ENCODE measurements at regions not wholly inside any gene's neighbourhood (a gene's known extent, or its start where the extent isn't known, plus 50 kb on each side); places are given as distances from the start of the nearest gene placed in this dataset.

DNA sequence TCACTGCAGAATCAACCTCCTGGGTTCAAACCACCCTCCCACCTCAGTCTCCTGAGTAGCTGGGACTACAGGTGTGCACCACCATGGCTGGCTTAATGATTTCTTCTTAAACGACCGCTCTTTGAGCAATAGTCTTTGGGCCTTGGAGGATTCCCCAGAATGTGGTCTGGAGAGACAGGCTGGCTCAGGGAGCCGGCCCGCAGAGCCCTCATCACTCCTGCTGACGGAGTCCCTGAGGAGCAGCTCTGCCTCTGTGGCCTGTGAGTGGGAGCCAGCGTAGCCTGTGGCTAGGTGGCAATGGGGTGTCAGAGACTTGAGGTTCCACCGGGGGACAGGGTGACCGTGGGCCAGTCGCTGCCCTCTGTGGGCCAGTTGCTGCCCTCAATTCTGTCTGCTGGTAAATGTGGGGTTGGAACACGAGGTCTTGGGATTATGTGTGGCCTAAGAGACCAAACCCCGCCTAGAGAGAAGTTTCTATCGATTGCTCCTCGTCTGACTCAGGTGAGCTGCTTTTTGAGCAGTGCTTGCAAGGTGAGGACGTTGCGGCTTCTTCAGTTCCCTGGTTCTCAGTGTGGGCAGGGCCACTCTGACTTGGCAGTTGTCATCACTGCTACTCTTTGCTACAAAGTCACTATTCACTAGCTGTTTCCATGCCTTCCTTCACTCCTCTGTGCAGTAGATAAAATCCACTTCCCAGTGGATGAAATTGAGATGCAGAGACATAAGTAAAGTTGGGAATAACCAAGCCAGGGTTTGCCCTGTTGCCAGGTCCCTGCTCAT, 124.8 kb upstream of the NECTIN1 start:
- Histone ChIP-seq H3K9me3 (ENCODE audit: insufficient read depth, low read depth) (no peaks in the 10 kb centered on the region), H3K4me1 (replicated peaks; ENCODE audit: insufficient read depth) (no peaks in the 10 kb centered on the region), H3K79me2 (ENCODE audit: low read depth) (no peaks in the 10 kb centered on the region), H3K27ac (no peak overlapping the region), H2AFZ (no peak overlapping the region), H3K4me2 (no peak overlapping the region), H3K4me3 (no peak overlapping the region), H3K36me3 (ENCODE audit: low read depth) (no peaks in the 10 kb centered on the region), H3K27me3 (ENCODE audit: insufficient read depth, low read depth) (peaks cover 57% of the 10 kb centered on the region), H4K20me1 (ENCODE audit: insufficient read depth) (no peaks in the 10 kb centered on the region), H3K9me2 (ENCODE audit: insufficient read depth) (no peaks in the 10 kb centered on the region), H3F3A (ENCODE audit: insufficient read depth, low read depth) (no peaks in the 10 kb centered on the region)
- TF ChIP-seq, protein P1, sequence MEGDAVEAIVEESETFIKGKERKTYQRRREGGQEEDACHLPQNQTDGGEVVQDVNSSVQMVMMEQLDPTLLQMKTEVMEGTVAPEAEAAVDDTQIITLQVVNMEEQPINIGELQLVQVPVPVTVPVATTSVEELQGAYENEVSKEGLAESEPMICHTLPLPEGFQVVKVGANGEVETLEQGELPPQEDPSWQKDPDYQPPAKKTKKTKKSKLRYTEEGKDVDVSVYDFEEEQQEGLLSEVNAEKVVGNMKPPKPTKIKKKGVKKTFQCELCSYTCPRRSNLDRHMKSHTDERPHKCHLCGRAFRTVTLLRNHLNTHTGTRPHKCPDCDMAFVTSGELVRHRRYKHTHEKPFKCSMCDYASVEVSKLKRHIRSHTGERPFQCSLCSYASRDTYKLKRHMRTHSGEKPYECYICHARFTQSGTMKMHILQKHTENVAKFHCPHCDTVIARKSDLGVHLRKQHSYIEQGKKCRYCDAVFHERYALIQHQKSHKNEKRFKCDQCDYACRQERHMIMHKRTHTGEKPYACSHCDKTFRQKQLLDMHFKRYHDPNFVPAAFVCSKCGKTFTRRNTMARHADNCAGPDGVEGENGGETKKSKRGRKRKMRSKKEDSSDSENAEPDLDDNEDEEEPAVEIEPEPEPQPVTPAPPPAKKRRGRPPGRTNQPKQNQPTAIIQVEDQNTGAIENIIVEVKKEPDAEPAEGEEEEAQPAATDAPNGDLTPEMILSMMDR (conservative IDR thresholded peaks at IDR 0.05) = no peak
- no peak for TF ChIP-seq EZH2 (IDR thresholded peaks at IDR 0.05; ENCODE audit: low read depth)
- POLR2A ChIA-PET (ENCODE audit: unreplicated experiment) = no interaction called here
- CTCF ChIA-PET = no interaction called here
- no TSS peak for BruUV-seq (replicated peaks)
- DNase-seq = no peak
- intact Hi-C loops (cut with micrococcal nuclease; ENCODE audit: unreplicated experiment) = no loop called here

DNA sequence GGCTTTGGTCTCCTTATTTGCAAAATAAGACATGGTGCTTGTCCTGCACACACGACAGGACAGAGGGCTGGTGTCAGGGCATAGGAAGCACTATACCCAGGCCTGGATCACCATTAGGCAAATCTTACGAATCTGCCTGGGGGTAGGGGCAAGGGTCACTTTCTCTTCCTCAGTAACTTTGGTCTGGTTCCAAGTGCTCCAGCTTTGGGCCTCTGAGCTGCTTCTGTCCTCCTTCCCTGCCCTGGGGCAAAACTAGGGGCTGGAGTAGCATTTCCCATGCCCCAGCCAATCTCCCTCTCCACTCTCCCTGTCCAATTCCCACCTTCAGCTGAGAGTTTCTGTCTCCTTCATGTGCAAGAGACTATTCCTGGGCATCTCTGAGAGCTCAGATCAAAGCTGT, 123.7 kb upstream of the NECTIN1 start:
- H3K79me2 ChIP-seq (ENCODE audit: low read depth) = no peaks in the 10 kb centered on the region
- no peaks in the 10 kb centered on the region for H4K20me1 ChIP-seq (ENCODE audit: insufficient read depth)
- no peaks in the 10 kb centered on the region for H3K9me3 ChIP-seq (ENCODE audit: insufficient read depth, low read depth)
- no peaks in the 10 kb centered on the region for H3F3A ChIP-seq (ENCODE audit: insufficient read depth, low read depth)
- BruUV-seq (replicated peaks) = no TSS peak
- no peak overlapping the region for H2AFZ ChIP-seq
- intact Hi-C loops (cut with micrococcal nuclease; ENCODE audit: unreplicated experiment) = no loop called here
- CTCF ChIA-PET = no interaction called here
- no peaks in the 10 kb centered on the region for H3K4me1 ChIP-seq (replicated peaks; ENCODE audit: insufficient read depth)
- no peak for TF ChIP-seq EZH2 (IDR thresholded peaks at IDR 0.05; ENCODE audit: low read depth)
- TF ChIP-seq, protein P1 (conservative IDR thresholded peaks at IDR 0.05) = no peak
- DNase-seq = no peak
- H3K4me2 ChIP-seq = no peak overlapping the region
- H3K36me3 ChIP-seq (ENCODE audit: low read depth) = no peaks in the 10 kb centered on the region
- POLR2A ChIA-PET (ENCODE audit: unreplicated experiment) = no interaction called here
- H3K27me3 ChIP-seq (ENCODE audit: insufficient read depth, low read depth) = peaks cover 52% of the 10 kb centered on the region
- H3K4me3 ChIP-seq = no peak overlapping the region
- no peak overlapping the region for H3K27ac ChIP-seq
- no peaks in the 10 kb centered on the region for H3K9me2 ChIP-seq (ENCODE audit: insufficient read depth)

DNA sequence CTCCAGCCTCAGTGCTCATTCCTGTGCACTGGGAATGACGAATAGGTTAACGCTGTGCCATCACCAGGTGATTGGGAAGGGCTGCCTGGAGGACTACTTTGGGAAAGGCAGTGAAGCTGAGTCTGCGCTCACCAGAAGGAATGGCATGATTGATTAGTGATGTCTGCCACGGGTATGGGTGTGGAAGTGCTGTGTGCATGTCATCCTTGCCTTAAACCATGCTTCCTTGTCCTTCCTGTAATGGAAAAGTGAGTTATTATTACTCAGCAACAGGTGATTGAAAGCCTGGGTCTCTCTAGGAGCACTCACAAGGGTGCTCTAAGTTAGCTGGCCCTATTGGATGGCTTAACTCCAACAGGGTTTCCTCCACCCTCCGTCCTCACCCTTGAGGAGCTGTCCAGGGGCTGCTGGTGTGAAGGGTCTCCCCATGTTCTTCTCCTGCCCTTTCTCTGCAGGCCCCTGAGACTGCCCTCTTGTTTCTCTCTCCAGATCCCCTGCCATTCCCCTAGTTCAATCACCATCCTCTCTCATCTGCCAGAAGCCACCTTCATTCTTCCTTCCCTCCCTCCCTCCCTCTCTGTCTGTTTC, 121.9 kb upstream of the NECTIN1 start:
- no peaks in the 10 kb centered on the region for H3K9me2 ChIP-seq (ENCODE audit: insufficient read depth)
- intact Hi-C loops (cut with micrococcal nuclease; ENCODE audit: unreplicated experiment) = no loop called here
- POLR2A ChIA-PET (ENCODE audit: unreplicated experiment) = no interaction called here
- no peaks in the 10 kb centered on the region for H3K36me3 ChIP-seq (ENCODE audit: low read depth)
- no peak for DNase-seq
- TF ChIP-seq, protein P1 (conservative IDR thresholded peaks at IDR 0.05) = no peak
- TF ChIP-seq EZH2 (IDR thresholded peaks at IDR 0.05; ENCODE audit: low read depth) = no peak
- H3K9me3 ChIP-seq (ENCODE audit: insufficient read depth, low read depth) = peaks cover 4% of the 10 kb centered on the region; the same call in 1 of the 2 replicates
- no peak overlapping the region for H3K27ac ChIP-seq
- BruUV-seq (replicated peaks) = no TSS peak
- H3K4me3 ChIP-seq = no peak overlapping the region
- H2AFZ ChIP-seq = no peak overlapping the region
- no peak overlapping the region for H3K4me2 ChIP-seq
- H4K20me1 ChIP-seq (ENCODE audit: insufficient read depth) = no peaks in the 10 kb centered on the region
- CTCF ChIA-PET = no interaction called here
- H3K27me3 ChIP-seq (ENCODE audit: insufficient read depth, low read depth) = peaks cover 50% of the 10 kb centered on the region; the same call in 1 of the 2 replicates
- H3K4me1 ChIP-seq (replicated peaks; ENCODE audit: insufficient read depth) = no peaks in the 10 kb centered on the region
- H3F3A ChIP-seq (ENCODE audit: insufficient read depth, low read depth) = no peaks in the 10 kb centered on the region
- H3K79me2 ChIP-seq (ENCODE audit: low read depth) = no peaks in the 10 kb centered on the region
